OCI-LY3 (cell line): ENCODE measurements at regions not wholly inside any gene's neighbourhood (a gene's known extent, or its start where the extent isn't known, plus 50 kb on each side); places are given as distances from the start of the nearest gene placed in this dataset.
"Not testable (repeated sequence)": the region's sequence is repeated elsewhere in the genome, so short reads cannot be mapped to it uniquely, and the experiment has no call there.

Source experiments
- H2AFZ ChIP-seq: fragments of 200-600, 300-600 bp; shearing (Covaris generic); 2 replicates; pipeline ENCODE4 v1.6.0; 2014; ENCODE audit warnings: antibody characterized with exemption, low read depth, low read length
- H3K27ac ChIP-seq: fragments of 200-600, 300-600 bp; sonication (generic); 2 replicates; pipeline ENCODE4 v1.5.1; 2014; ENCODE audit warnings: mild to moderate bottlenecking, low read length, moderate library complexity, mixed read lengths
- H3K27me3 ChIP-seq: fragments of 200-600, 300-600 bp; sonication (generic); 2 replicates; pipeline ENCODE4 v1.6.1; 2014; ENCODE audit warnings: low read depth, low read length, mixed read lengths
- H3K36me3 ChIP-seq: fragments of 200-600, 300-600 bp; sonication (generic); replicated peaks from 2 replicates; pipeline ENCODE3; 2014; ENCODE audit warnings: low read depth, low read length, mixed read lengths
- H3K4me1 ChIP-seq: fragments of 300-600, 200-600 bp; sonication (generic); 2 replicates; pipeline ENCODE4 v1.6.1; 2014; ENCODE audit warnings: low read length, mixed read lengths
- H3K4me2 ChIP-seq: fragments of 200-600, 300-600 bp; sonication (generic); 2 replicates; pipeline ENCODE4 v1.6.1; 2014; ENCODE audit warnings: low read length, mixed read lengths
- H3K4me3 ChIP-seq: fragments of 300-600, 200-600 bp; sonication (generic); 2 replicates; pipeline ENCODE4 v1.5.1; 2014; ENCODE audit warnings: antibody characterized with exemption, mild to moderate bottlenecking, low read length, moderate library complexity
- H3K79me2 ChIP-seq: fragments of 300-600, 200-600 bp; shearing (Covaris generic); 2 replicates; pipeline ENCODE4 v1.6.1; 2014; ENCODE audit warnings: mild to moderate bottlenecking, low read length, mixed read lengths
- H3K9ac ChIP-seq: fragments of 300-600, 200-600 bp; shearing (Covaris generic); 2 replicates; pipeline ENCODE4 v1.6.0; 2014; ENCODE audit warnings: mild to moderate bottlenecking, low read length, moderate library complexity
- H3K9me3 ChIP-seq: fragments of 200-600, 300-600 bp; shearing (Covaris generic); 2 replicates; pipeline ENCODE4 v1.6.1; 2014; ENCODE audit warnings: low read length, mixed read lengths; ENCODE audit not compliant: insufficient read depth
- H4K20me1 ChIP-seq: fragments of 200-600, 300-600 bp; sonication (generic); 2 replicates; pipeline ENCODE4 v1.6.1; 2016; ENCODE audit warnings: low read length, mixed read lengths; ENCODE audit not compliant: insufficient read depth
- CTCF ChIP-seq: fragments of 200-600, 300-600 bp; sonication (generic); IDR thresholded peaks from 2 replicates; pipeline ENCODE4 v1.5.1; 2014; ENCODE audit warnings: antibody characterized with exemption, low read length, low read depth
- EZH2phosphoT487 ChIP-seq: fragments of 200-600 bp; shearing (Covaris generic); IDR thresholded peaks from 2 replicates; pipeline ENCODE4 v1.6.1; 2018; ENCODE audit warnings: antibody characterized with exemption, mixed run types, low read depth

DNA sequence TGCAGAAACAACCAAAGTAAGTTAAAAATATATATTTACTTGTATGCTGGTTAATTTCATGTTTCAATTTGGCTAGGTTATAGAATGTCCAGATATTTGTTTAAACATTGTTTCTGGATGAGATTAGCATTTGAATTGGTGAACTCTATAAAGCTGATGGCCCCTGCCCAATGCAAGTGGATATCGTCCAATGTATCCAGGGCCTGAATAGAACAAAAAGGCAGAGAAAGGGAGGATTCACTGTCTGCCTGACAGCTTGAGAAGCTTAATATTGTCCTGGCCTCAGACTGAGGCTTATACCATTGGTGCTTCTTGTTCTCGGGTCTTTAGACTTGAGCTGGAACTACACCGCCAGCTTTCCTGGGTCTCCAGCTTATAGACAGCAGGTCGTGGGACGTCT lies 446.7 kb upstream of the ACTBL2 start:
- Histone ChIP-seq H3K27me3 (no peaks in the 10 kb centered on the region), H3K36me3 (no peaks in the 10 kb centered on the region), H4K20me1 (no peaks in the 10 kb centered on the region), H2AFZ (no peak overlapping the region), H3K9ac (no peak overlapping the region), H3K4me3 (no peak overlapping the region), H3K27ac (no peak overlapping the region), H3K4me2 (no peak overlapping the region), H3K4me1 (no peaks in the 10 kb centered on the region), H3K79me2 (no peaks in the 10 kb centered on the region), H3K9me3 (no peaks in the 10 kb centered on the region)
- TF ChIP-seq CTCF (no peak), EZH2phosphoT487 (no peak)

DNA sequence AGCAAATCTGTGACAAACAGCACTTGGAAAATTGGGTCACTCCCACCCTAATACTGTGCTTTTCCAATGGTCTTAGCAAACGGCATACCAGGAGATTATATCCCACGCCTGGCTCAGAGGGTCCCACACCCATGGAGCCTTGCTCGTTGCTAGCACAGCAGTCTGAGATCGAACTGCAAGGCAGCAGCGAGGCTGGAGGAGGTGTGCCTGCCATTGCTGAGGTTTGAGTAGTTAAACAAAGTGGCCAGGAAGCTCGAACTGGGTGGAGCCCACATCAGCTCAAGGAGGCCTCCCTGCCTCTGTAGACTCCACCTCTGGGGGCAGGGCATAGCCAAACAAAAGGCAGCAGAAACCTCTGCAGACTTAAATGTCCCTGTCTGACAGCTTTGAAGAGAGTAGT lies 440.5 kb upstream of the ACTBL2 start:
- not testable (repeated sequence) for H3K79me2 ChIP-seq, H4K20me1 ChIP-seq, H3K4me1 ChIP-seq, H3K9me3 ChIP-seq, H3K4me2 ChIP-seq, H3K9ac ChIP-seq, H3K27me3 ChIP-seq, H3K27ac ChIP-seq, H3K4me3 ChIP-seq, H3K36me3 ChIP-seq, H2AFZ ChIP-seq

DNA sequence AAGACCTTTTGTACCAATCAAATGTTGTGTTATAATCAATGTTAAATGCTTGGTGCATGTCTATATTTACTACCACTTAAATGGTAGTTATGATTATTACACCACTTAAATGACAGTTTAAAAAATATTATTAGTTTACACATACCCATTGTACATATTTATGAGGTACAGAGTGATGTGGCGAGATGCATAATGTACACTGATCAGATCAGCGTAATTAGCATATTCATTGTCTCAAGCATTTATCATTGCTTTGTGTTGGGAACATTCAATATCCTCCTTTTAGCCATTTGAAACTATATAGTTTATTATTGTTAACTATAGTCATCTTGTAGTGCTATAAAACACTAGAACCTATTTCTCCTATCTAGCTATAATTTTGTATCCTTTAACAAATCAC lies 434.4 kb upstream of the ACTBL2 start:
- no peaks in the 10 kb centered on the region for H3K79me2 ChIP-seq
- H3K27ac ChIP-seq, result no peak overlapping the region
- no peak overlapping the region for H3K9ac ChIP-seq
- no peak overlapping the region for H2AFZ ChIP-seq
- H3K9me3 ChIP-seq, result no peaks in the 10 kb centered on the region
- H3K4me2 ChIP-seq, result no peak overlapping the region
- H3K4me1 ChIP-seq, result peaks cover 21% of the 10 kb centered on the region
- no peaks in the 10 kb centered on the region for H3K27me3 ChIP-seq
- H3K4me3 ChIP-seq, result no peak overlapping the region
- H3K36me3 ChIP-seq, result no peaks in the 10 kb centered on the region
- TF ChIP-seq EZH2phosphoT487, result no peak
- no peak for TF ChIP-seq CTCF
- no peaks in the 10 kb centered on the region for H4K20me1 ChIP-seq

DNA sequence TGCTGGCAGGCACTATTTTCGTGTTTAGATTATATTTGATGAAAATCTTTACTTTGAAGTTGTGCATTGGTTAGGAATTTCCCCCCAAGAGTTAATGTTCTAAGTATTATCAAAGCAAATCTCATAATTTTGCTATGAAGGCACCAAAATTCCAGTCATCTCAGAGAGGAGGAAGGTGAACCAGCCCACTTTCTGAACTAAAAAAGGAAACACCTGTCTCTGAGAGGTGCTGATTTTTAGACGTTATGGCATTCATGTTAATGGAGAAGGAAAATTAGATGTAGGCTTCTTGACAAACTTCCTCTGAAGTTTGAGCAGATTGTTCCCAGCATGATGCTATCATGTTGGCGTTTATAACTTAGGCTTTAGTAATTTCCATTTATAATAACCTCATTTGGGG lies 432.9 kb upstream of the ACTBL2 start:
- no peak overlapping the region for H3K4me3 ChIP-seq
- H3K27me3 ChIP-seq, result no peaks in the 10 kb centered on the region
- no peaks in the 10 kb centered on the region for H3K36me3 ChIP-seq
- no peak overlapping the region for H3K4me2 ChIP-seq
- H4K20me1 ChIP-seq, result no peaks in the 10 kb centered on the region
- no peak overlapping the region for H3K27ac ChIP-seq
- H3K9me3 ChIP-seq, result no peaks in the 10 kb centered on the region
- no peaks in the 10 kb centered on the region for H3K79me2 ChIP-seq
- TF ChIP-seq CTCF (no peak), EZH2phosphoT487 (no peak)
- H2AFZ ChIP-seq, result no peak overlapping the region
- H3K4me1 ChIP-seq, result peaks cover 21% of the 10 kb centered on the region
- H3K9ac ChIP-seq, result no peak overlapping the region

GRCh38 chr5:57911438-57911837 lies 428.8 kb upstream of the ACTBL2 start:
- TF ChIP-seq EZH2phosphoT487 (no peak), CTCF (no peak)
- Histone ChIP-seq H2AFZ (no peak overlapping the region), H3K36me3 (no peaks in the 10 kb centered on the region), H4K20me1 (no peaks in the 10 kb centered on the region), H3K4me2 (no peak overlapping the region), H3K4me1 (peaks cover 18% of the 10 kb centered on the region), H3K27ac (no peak overlapping the region), H3K9me3 (no peaks in the 10 kb centered on the region), H3K79me2 (no peaks in the 10 kb centered on the region), H3K4me3 (no peak overlapping the region), H3K9ac (no peak overlapping the region), H3K27me3 (no peaks in the 10 kb centered on the region)
